ENCODE measurements at regions not wholly inside any gene's neighbourhood (a gene's known extent, or its start where the extent isn't known, plus 50 kb on each side); places are given as distances from the start of the nearest gene placed in this dataset.

GRCh38 chr5:128665747-128666355 is 127.8 kb upstream of the FBN2 start:
- H3F3A ChIP-seq (ENCODE audit: insufficient read depth): no peaks in the 10 kb centered on the region
- no peak overlapping the region for H3K9ac ChIP-seq
- 39 to 42% methylated on average over 5 of the region's 5 CpGs for WGBS, 2 experiments (ENCODE audit: low coverage in 1 of 2, low lambda C conversion rate in 2 of 2, missing lambda C conversion rate in 2 of 2)
- H3K4me3 ChIP-seq: no peak overlapping the region
- H3K9me3 ChIP-seq (ENCODE audit: low read depth): no peaks in the 10 kb centered on the region
- in situ Hi-C loops (cut with MboI): no loop called here
- no peaks in the 10 kb centered on the region for H4K20me1 ChIP-seq (ENCODE audit: insufficient read depth)
- peak; percentile 22 for DNase-seq
- no peak overlapping the region for H3K27ac ChIP-seq
- H3K27me3 ChIP-seq (replicated peaks; ENCODE audit: insufficient read depth): no peaks in the 10 kb centered on the region
- H3K4me1 ChIP-seq (ENCODE audit: insufficient read depth): no peaks in the 10 kb centered on the region
- no peaks in the 10 kb centered on the region for H3K36me3 ChIP-seq (ENCODE audit: low read depth)
- no peak overlapping the region for H3K4me2 ChIP-seq (ENCODE audit: unreplicated experiment)
- no peaks in the 10 kb centered on the region for H3K9me2 ChIP-seq (ENCODE audit: insufficient read depth)
- TF ChIP-seq EZH2 (IDR thresholded peaks at IDR 0.05; ENCODE audit: insufficient read depth, poor library complexity, severe bottlenecking) (no peak), EZH2phosphoT487 (IDR thresholded peaks at IDR 0.05; ENCODE audit: insufficient read depth, low read depth) (no peak)
- no peaks in the 10 kb centered on the region for H3K79me2 ChIP-seq (ENCODE audit: insufficient read depth)
- H2AFZ ChIP-seq: no peak overlapping the region

- DNase-seq: no peak
- Histone ChIP-seq H3K9me2 (ENCODE audit: insufficient read depth) (no peaks in the 10 kb centered on the region), H3K4me1 (ENCODE audit: insufficient read depth) (no peaks in the 10 kb centered on the region), H3K27me3 (replicated peaks; ENCODE audit: insufficient read depth) (no peaks in the 10 kb centered on the region), H3K4me3 (no peak overlapping the region), H3K27ac (no peak overlapping the region), H3K79me2 (ENCODE audit: insufficient read depth) (no peaks in the 10 kb centered on the region), H3K36me3 (ENCODE audit: low read depth) (no peaks in the 10 kb centered on the region), H3F3A (ENCODE audit: insufficient read depth) (no peaks in the 10 kb centered on the region), H2AFZ (no peak overlapping the region), H3K4me2 (ENCODE audit: unreplicated experiment) (no peak overlapping the region), H3K9ac (no peak overlapping the region), H4K20me1 (ENCODE audit: insufficient read depth) (no peaks in the 10 kb centered on the region), H3K9me3 (ENCODE audit: low read depth) (no peaks in the 10 kb centered on the region)
- WGBS, 2 experiments (ENCODE audit: low coverage in 1 of 2, low lambda C conversion rate in 2 of 2, missing lambda C conversion rate in 2 of 2): 62 to 70% methylated on average over 1 of the region's 1 CpG
- in situ Hi-C loops (cut with MboI): no loop called here
- TF ChIP-seq EZH2phosphoT487 (IDR thresholded peaks at IDR 0.05; ENCODE audit: insufficient read depth, low read depth): no peak
- TF ChIP-seq EZH2 (IDR thresholded peaks at IDR 0.05; ENCODE audit: insufficient read depth, poor library complexity, severe bottlenecking): no peak
These were observed 129.1 kb upstream of the FBN2 start for GRCh38 chr5:128667152-128667551.

- H3K4me2 ChIP-seq (ENCODE audit: unreplicated experiment): no peak overlapping the region
- in situ Hi-C loops (cut with MboI): no loop called here
These were observed 129.7 kb upstream of the FBN2 start for GRCh38 chr5:128667751-128668150.

GRCh38 chr5:128668921-128669320 is 130.9 kb upstream of the FBN2 start:
- no peak for DNase-seq
- Histone ChIP-seq H3K27ac (no peak overlapping the region), H3K9me2 (ENCODE audit: insufficient read depth) (no peaks in the 10 kb centered on the region), H3K27me3 (replicated peaks; ENCODE audit: insufficient read depth) (no peaks in the 10 kb centered on the region), H3K4me1 (ENCODE audit: insufficient read depth) (no peaks in the 10 kb centered on the region), H3K36me3 (ENCODE audit: low read depth) (no peaks in the 10 kb centered on the region), H3K79me2 (ENCODE audit: insufficient read depth) (no peaks in the 10 kb centered on the region), H2AFZ (no peak overlapping the region), H3K4me2 (ENCODE audit: unreplicated experiment) (no peak overlapping the region), H3K9me3 (ENCODE audit: low read depth) (no peaks in the 10 kb centered on the region), H3F3A (ENCODE audit: insufficient read depth) (no peaks in the 10 kb centered on the region), H4K20me1 (ENCODE audit: insufficient read depth) (no peaks in the 10 kb centered on the region), H3K9ac (no peak overlapping the region), H3K4me3 (no peak overlapping the region)
- in situ Hi-C loops (cut with MboI): no loop called here
- TF ChIP-seq EZH2phosphoT487 (IDR thresholded peaks at IDR 0.05; ENCODE audit: insufficient read depth, low read depth): no peak
- TF ChIP-seq EZH2 (IDR thresholded peaks at IDR 0.05; ENCODE audit: insufficient read depth, poor library complexity, severe bottlenecking): no peak
- WGBS, 2 experiments (ENCODE audit: low coverage in 1 of 2, low lambda C conversion rate in 2 of 2, missing lambda C conversion rate in 2 of 2): 47 to 50% methylated on average over 6 of the region's 6 CpGs

More at GRCh38 chr5:128667751-128668150, 129.7 kb upstream of the FBN2 start:
- Histone ChIP-seq H2AFZ (no peak overlapping the region), H3K27me3 (replicated peaks; ENCODE audit: insufficient read depth) (no peaks in the 10 kb centered on the region), H3K9ac (no peak overlapping the region), H3K36me3 (ENCODE audit: low read depth) (no peaks in the 10 kb centered on the region), H3K27ac (no peak overlapping the region), H4K20me1 (ENCODE audit: insufficient read depth) (no peaks in the 10 kb centered on the region), H3K4me1 (ENCODE audit: insufficient read depth) (no peaks in the 10 kb centered on the region), H3F3A (ENCODE audit: insufficient read depth) (no peaks in the 10 kb centered on the region), H3K79me2 (ENCODE audit: insufficient read depth) (no peaks in the 10 kb centered on the region), H3K9me3 (ENCODE audit: low read depth) (no peaks in the 10 kb centered on the region), H3K9me2 (ENCODE audit: insufficient read depth) (no peaks in the 10 kb centered on the region), H3K4me3 (no peak overlapping the region)
- TF ChIP-seq EZH2phosphoT487 (IDR thresholded peaks at IDR 0.05; ENCODE audit: insufficient read depth, low read depth): no peak
- no peak for TF ChIP-seq EZH2 (IDR thresholded peaks at IDR 0.05; ENCODE audit: insufficient read depth, poor library complexity, severe bottlenecking)
- 46 to 58% methylated on average over 1 of the region's 1 CpG for WGBS, 2 experiments (ENCODE audit: low coverage in 1 of 2, low lambda C conversion rate in 2 of 2, missing lambda C conversion rate in 2 of 2)
- DNase-seq: no peak

GRCh38 chr5:128669803-128670202 is 131.8 kb upstream of the FBN2 start:
- 25 to 33% methylated on average over 2 of the region's 2 CpGs for WGBS, 2 experiments (ENCODE audit: low coverage in 1 of 2, low lambda C conversion rate in 2 of 2, missing lambda C conversion rate in 2 of 2)
- Histone ChIP-seq H3K79me2 (ENCODE audit: insufficient read depth) (no peaks in the 10 kb centered on the region), H3K9me2 (ENCODE audit: insufficient read depth) (no peaks in the 10 kb centered on the region), H4K20me1 (ENCODE audit: insufficient read depth) (no peaks in the 10 kb centered on the region), H2AFZ (no peak overlapping the region), H3K4me3 (no peak overlapping the region), H3K4me1 (ENCODE audit: insufficient read depth) (no peaks in the 10 kb centered on the region), H3K36me3 (ENCODE audit: low read depth) (no peaks in the 10 kb centered on the region), H3K9ac (no peak overlapping the region), H3K27ac (no peak overlapping the region), H3F3A (ENCODE audit: insufficient read depth) (no peaks in the 10 kb centered on the region), H3K4me2 (ENCODE audit: unreplicated experiment) (no peak overlapping the region), H3K9me3 (ENCODE audit: low read depth) (no peaks in the 10 kb centered on the region), H3K27me3 (replicated peaks; ENCODE audit: insufficient read depth) (no peaks in the 10 kb centered on the region)
- TF ChIP-seq EZH2phosphoT487 (IDR thresholded peaks at IDR 0.05; ENCODE audit: insufficient read depth, low read depth) (no peak), EZH2 (IDR thresholded peaks at IDR 0.05; ENCODE audit: insufficient read depth, poor library complexity, severe bottlenecking) (no peak)
- no peak for DNase-seq
- in situ Hi-C loops (cut with MboI): no loop called here
